Caco-2 (cell line): ENCODE measurements at regions not wholly inside any gene's neighbourhood (a gene's known extent, or its start where the extent isn't known, plus 50 kb on each side); places are given as distances from the start of the nearest gene placed in this dataset.

Source experiments
- BruUV-seq: library from RNA; stranded (reverse); fragments of 400-500 nt; replicated peaks from 2 replicates; lab custom pipeline; 2021; lab: Mats Ljungman, UMichigan
- CTCF ChIA-PET: fragments of 300-600 bp; sonication (Branson Sonifier 250); formaldehyde crosslinking; loops from one replicate; lab custom pipeline; 2022; ENCODE audit warnings: antibody characterized with exemption; lab: Charles Lee
- POLR2A ChIA-PET: fragments of 300-600 bp; sonication (Branson Sonifier 250); formaldehyde crosslinking; loops from one replicate; lab custom pipeline; 2022; ENCODE audit warnings: antibody characterized with exemption; lab: Charles Lee
- DNase-seq, 2 experiments: peaks; one replicate each; pipeline versions ENCODE4 v3.0.0 to v3.0.0-alpha.2; 2020 to 2022
- H3K27me3 ChIP-seq: replicated peaks from 2 replicates; pipeline ENCODE4 v1.6.0; 2011; ENCODE audit warnings: low read length; ENCODE audit not compliant: control insufficient read depth, insufficient read depth
- H3K36me3 ChIP-seq: 2 replicates; pipeline ENCODE4 v1.5.1; 2011; ENCODE audit warnings: low read length; ENCODE audit not compliant: control insufficient read depth, insufficient read depth
- H3K4me1 ChIP-seq: fragments of 250-450 bp; sonication (Bioruptor Pico); 2 replicates; pipeline ENCODE4 v1.5.1; 2020; ENCODE audit warnings: mild to moderate bottlenecking
- H3K4me3 ChIP-seq: 2 replicates; pipeline ENCODE4 v1.5.1; 2011; ENCODE audit warnings: low read depth, mild to moderate bottlenecking, control low read depth, low read length
- H3K9me3 ChIP-seq: fragments of 250-450 bp; sonication (Bioruptor Pico); 2 replicates; pipeline ENCODE4 v1.5.1; 2020; ENCODE audit warnings: mild to moderate bottlenecking, moderate library complexity
- H3K27ac Mint-ChIP-seq: one replicate; pipeline ENCODE4 v1.8.0; 2022; ENCODE audit warnings: mixed read lengths; ENCODE audit not compliant: unreplicated experiment
- H3K27me3 Mint-ChIP-seq: one replicate; pipeline ENCODE4 v1.8.0; 2022; ENCODE audit warnings: mixed read lengths; ENCODE audit not compliant: insufficient read depth, unreplicated experiment
- H3K36me3 Mint-ChIP-seq: one replicate; pipeline ENCODE4 v1.8.0; 2022; ENCODE audit warnings: mild to moderate bottlenecking, mixed read lengths; ENCODE audit not compliant: insufficient read depth, unreplicated experiment
- H3K4me1 Mint-ChIP-seq: one replicate; pipeline ENCODE4 v1.8.0; 2022; ENCODE audit warnings: low read depth, mixed read lengths; ENCODE audit not compliant: unreplicated experiment
- H3K4me3 Mint-ChIP-seq: one replicate; pipeline ENCODE4 v1.8.0; 2022; ENCODE audit warnings: mild to moderate bottlenecking, moderate library complexity, mixed read lengths; ENCODE audit not compliant: unreplicated experiment
- H3K9me3 Mint-ChIP-seq: one replicate; pipeline ENCODE4 v1.8.0; 2022; ENCODE audit warnings: mixed read lengths; ENCODE audit not compliant: unreplicated experiment
- intact Hi-C: fragments of 100-400 bp; cut with micrococcal nuclease; formaldehyde crosslinking; loops from one replicate; pipeline ENCODE4 v1.10.0; 2022; ENCODE audit not compliant: unreplicated experiment
- TF ChIP-seq, protein P1 (sequence below), 2 experiments: fragments of 200-600 bp in 1 of 2; IDR thresholded peaks; 1 replicate in 1 of 2; 2 replicates in 1 of 2; pipeline versions ENCODE4 v1.5.1 to v1.8.0; 2011 to 2022; ENCODE audit warnings: antibody characterized with exemption in 1 of 2, control low read depth in 1 of 2, inconsistent platforms in 1 of 2, low read depth in 1 of 2, low read length in 1 of 2, mild to moderate bottlenecking in 1 of 2, moderate library complexity in 1 of 2; ENCODE audit not compliant: insufficient read depth in 1 of 2, severe bottlenecking in 1 of 2, unreplicated experiment in 1 of 2

DNA sequence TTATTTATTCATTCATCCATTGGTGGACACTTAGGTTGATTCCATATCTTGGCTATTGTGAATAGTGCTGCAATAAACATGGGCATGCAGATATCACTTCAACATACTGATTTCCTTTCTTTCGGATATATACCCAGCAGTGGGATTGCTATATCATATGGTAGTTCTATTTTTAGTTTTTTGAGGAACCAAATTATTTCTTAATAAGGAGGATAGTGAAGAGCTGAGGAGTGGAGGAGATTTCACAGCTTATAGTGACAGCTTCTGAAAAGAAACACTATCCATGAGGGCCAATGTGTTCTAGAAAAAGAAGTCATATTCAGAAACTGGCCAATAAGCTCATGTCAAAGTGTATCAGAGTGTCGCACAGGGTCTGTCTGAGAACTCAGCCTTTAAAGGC is 183.3 kb downstream of the SEC61B start:
- Mint-ChIP-seq H3K4me3 (no peak overlapping the region), H3K9me3 (no peaks in the 10 kb centered on the region), H3K4me1 (no peaks in the 10 kb centered on the region), H3K27ac (no peak overlapping the region), H3K36me3 (no peaks in the 10 kb centered on the region), H3K27me3 (peaks cover 14% of the 10 kb centered on the region)
- Histone ChIP-seq H3K27me3 (no peaks in the 10 kb centered on the region), H3K4me1 (no peaks in the 10 kb centered on the region; the same call in 1 of the 2 replicates), H3K36me3 (no peaks in the 10 kb centered on the region), H3K4me3 (no peak overlapping the region), H3K9me3 (no peaks in the 10 kb centered on the region)
- ChIA-PET CTCF (no interaction called here), POLR2A (no interaction called here)
- intact Hi-C loops = no loop called here
- TF ChIP-seq, protein P1, sequence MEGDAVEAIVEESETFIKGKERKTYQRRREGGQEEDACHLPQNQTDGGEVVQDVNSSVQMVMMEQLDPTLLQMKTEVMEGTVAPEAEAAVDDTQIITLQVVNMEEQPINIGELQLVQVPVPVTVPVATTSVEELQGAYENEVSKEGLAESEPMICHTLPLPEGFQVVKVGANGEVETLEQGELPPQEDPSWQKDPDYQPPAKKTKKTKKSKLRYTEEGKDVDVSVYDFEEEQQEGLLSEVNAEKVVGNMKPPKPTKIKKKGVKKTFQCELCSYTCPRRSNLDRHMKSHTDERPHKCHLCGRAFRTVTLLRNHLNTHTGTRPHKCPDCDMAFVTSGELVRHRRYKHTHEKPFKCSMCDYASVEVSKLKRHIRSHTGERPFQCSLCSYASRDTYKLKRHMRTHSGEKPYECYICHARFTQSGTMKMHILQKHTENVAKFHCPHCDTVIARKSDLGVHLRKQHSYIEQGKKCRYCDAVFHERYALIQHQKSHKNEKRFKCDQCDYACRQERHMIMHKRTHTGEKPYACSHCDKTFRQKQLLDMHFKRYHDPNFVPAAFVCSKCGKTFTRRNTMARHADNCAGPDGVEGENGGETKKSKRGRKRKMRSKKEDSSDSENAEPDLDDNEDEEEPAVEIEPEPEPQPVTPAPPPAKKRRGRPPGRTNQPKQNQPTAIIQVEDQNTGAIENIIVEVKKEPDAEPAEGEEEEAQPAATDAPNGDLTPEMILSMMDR (IDR thresholded peaks at IDR 0.05; ENCODE audit: insufficient read depth in 1 of 2, low read depth in 1 of 2, low read length in 1 of 2, severe bottlenecking in 1 of 2, unreplicated experiment in 1 of 2) = no peak
- no peak for DNase-seq
- no TSS peak for BruUV-seq

GRCh38 chr9:99406939-99407338 is 184.9 kb downstream of the SEC61B start:
- no TSS peak for BruUV-seq

GRCh38 chr9:99411068-99411467 is 189.0 kb downstream of the SEC61B start:
- intact Hi-C loops = no loop called here
- DNase-seq = no peak
- Histone ChIP-seq H3K27me3 (no peaks in the 10 kb centered on the region), H3K4me1 (no peaks in the 10 kb centered on the region), H3K4me3 (no peak overlapping the region), H3K9me3 (no peaks in the 10 kb centered on the region), H3K36me3 (no peaks in the 10 kb centered on the region)
- no TSS peak for BruUV-seq
- Mint-ChIP-seq H3K27me3 (peaks cover 12% of the 10 kb centered on the region), H3K36me3 (no peaks in the 10 kb centered on the region), H3K4me3 (no peak overlapping the region), H3K4me1 (no peaks in the 10 kb centered on the region), H3K27ac (no peak overlapping the region), H3K9me3 (no peaks in the 10 kb centered on the region)
- TF ChIP-seq, protein P1 (IDR thresholded peaks at IDR 0.05; ENCODE audit: insufficient read depth in 1 of 2, low read depth in 1 of 2, low read length in 1 of 2, severe bottlenecking in 1 of 2, unreplicated experiment in 1 of 2) = no peak
- ChIA-PET POLR2A (no interaction called here), CTCF (no interaction called here)

More at GRCh38 chr9:99406939-99407338, 184.9 kb downstream of the SEC61B start:
- H3K27me3 Mint-ChIP-seq = peaks cover 14% of the 10 kb centered on the region
- H3K4me1 ChIP-seq = no peaks in the 10 kb centered on the region; the same call in 1 of the 2 replicates
- TF ChIP-seq, protein P1 (IDR thresholded peaks at IDR 0.05; ENCODE audit: insufficient read depth in 1 of 2, low read depth in 1 of 2, low read length in 1 of 2, severe bottlenecking in 1 of 2, unreplicated experiment in 1 of 2) = no peak
- no peak overlapping the region for H3K4me3 Mint-ChIP-seq
- ChIA-PET POLR2A (no interaction called here), CTCF (no interaction called here)
- H3K4me3 ChIP-seq = no peak overlapping the region
- H3K9me3 ChIP-seq = no peaks in the 10 kb centered on the region
- no peaks in the 10 kb centered on the region for H3K36me3 ChIP-seq
- no peaks in the 10 kb centered on the region for H3K4me1 Mint-ChIP-seq
- no peak for DNase-seq
- intact Hi-C loops = no loop called here
- H3K36me3 Mint-ChIP-seq = no peaks in the 10 kb centered on the region
- no peaks in the 10 kb centered on the region for H3K9me3 Mint-ChIP-seq
- H3K27ac Mint-ChIP-seq = no peak overlapping the region
- H3K27me3 ChIP-seq = no peaks in the 10 kb centered on the region
